Ishikawa (cell line): ENCODE measurements at regions not wholly inside any gene's neighbourhood (a gene's known extent, or its start where the extent isn't known, plus 50 kb on each side); places are given as distances from the start of the nearest gene placed in this dataset.

Experiments
- CEBPB ChIP-seq: IDR thresholded peaks from 2 replicates; pipeline ENCODE4 v1.6.1; 2012
- EP300 ChIP-seq: IDR thresholded peaks from 2 replicates; pipeline ENCODE4 v1.6.1; 2012; ENCODE audit warnings: borderline replicate concordance
- FOXM1 ChIP-seq: IDR thresholded peaks from 2 replicates; pipeline ENCODE4 v1.6.1; 2012; ENCODE audit warnings: low read depth, borderline replicate concordance
- NFIC ChIP-seq: IDR thresholded peaks from 2 replicates; pipeline ENCODE4 v1.6.1; 2012
- TCF12 ChIP-seq: IDR thresholded peaks from 2 replicates; pipeline ENCODE4 v1.6.1; 2012; ENCODE audit warnings: low read depth
- YY1 ChIP-seq: IDR thresholded peaks from 2 replicates; pipeline ENCODE4 v1.6.1; 2012; ENCODE audit warnings: low read depth
- ZBTB7A ChIP-seq: IDR thresholded peaks from 2 replicates; pipeline ENCODE4 v1.6.1; 2012; ENCODE audit warnings: low read depth
- TF ChIP-seq, protein P1 (sequence below): IDR thresholded peaks from 2 replicates; pipeline ENCODE4 v1.6.1; 2012
- TF ChIP-seq, protein P2 (sequence below): IDR thresholded peaks from 2 replicates; pipeline ENCODE4 v1.6.1; 2012; ENCODE audit warnings: low read depth, mild to moderate bottlenecking

DNA sequence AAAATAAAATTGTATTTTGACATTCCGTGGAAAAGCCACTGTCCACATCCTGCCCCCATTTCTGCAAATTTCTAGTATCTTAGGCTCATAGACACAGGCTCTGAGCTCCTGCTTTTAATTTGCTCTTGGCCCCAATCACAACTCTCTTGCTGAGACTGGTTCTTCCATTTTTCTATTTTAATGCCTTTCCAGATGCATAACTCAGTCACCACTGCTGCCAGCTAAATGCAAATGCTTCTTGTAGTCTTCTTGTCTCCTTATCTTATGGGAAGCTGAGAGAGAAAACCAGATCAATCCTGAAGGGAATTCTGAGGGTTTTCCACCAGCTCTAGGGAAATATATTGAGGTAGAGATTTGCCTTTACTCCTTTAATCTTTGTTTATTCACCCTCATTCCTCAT is 149.0 kb downstream of the DHRS2 start:
- TF ChIP-seq, protein P1, sequence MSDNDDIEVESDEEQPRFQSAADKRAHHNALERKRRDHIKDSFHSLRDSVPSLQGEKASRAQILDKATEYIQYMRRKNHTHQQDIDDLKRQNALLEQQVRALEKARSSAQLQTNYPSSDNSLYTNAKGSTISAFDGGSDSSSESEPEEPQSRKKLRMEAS = no peak
- TF ChIP-seq ZBTB7A (no peak), NFIC (no peak), TCF12 (no peak), FOXM1 (no peak), YY1 (no peak), EP300 (no peak), CEBPB (no peak)
- TF ChIP-seq, protein P2, sequence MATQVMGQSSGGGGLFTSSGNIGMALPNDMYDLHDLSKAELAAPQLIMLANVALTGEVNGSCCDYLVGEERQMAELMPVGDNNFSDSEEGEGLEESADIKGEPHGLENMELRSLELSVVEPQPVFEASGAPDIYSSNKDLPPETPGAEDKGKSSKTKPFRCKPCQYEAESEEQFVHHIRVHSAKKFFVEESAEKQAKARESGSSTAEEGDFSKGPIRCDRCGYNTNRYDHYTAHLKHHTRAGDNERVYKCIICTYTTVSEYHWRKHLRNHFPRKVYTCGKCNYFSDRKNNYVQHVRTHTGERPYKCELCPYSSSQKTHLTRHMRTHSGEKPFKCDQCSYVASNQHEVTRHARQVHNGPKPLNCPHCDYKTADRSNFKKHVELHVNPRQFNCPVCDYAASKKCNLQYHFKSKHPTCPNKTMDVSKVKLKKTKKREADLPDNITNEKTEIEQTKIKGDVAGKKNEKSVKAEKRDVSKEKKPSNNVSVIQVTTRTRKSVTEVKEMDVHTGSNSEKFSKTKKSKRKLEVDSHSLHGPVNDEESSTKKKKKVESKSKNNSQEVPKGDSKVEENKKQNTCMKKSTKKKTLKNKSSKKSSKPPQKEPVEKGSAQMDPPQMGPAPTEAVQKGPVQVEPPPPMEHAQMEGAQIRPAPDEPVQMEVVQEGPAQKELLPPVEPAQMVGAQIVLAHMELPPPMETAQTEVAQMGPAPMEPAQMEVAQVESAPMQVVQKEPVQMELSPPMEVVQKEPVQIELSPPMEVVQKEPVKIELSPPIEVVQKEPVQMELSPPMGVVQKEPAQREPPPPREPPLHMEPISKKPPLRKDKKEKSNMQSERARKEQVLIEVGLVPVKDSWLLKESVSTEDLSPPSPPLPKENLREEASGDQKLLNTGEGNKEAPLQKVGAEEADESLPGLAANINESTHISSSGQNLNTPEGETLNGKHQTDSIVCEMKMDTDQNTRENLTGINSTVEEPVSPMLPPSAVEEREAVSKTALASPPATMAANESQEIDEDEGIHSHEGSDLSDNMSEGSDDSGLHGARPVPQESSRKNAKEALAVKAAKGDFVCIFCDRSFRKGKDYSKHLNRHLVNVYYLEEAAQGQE = no peak
